A549 (cell line): ENCODE measurements at regions not wholly inside any gene's neighbourhood (a gene's known extent, or its start where the extent isn't known, plus 50 kb on each side); places are given as distances from the start of the nearest gene placed in this dataset.

Experiments
- FOSB ChIP-seq: fragments of 250-450 bp; sonication (Bioruptor Pico); IDR thresholded peaks from 2 replicates; pipeline ENCODE4 v1.5.0; 2020; ENCODE audit warnings: mild to moderate bottlenecking, moderate library complexity
- HDAC2 ChIP-seq: fragments of 200-600 bp; sonication (generic); IDR thresholded peaks from 2 replicates; pipeline ENCODE4 v1.6.1; 2016
- JUNB ChIP-seq: fragments of >200 bp; sonication (Bioruptor Twin); formaldehyde crosslinking; IDR thresholded peaks from 2 replicates; pipeline ENCODE4 v1.6.1; 2016
- KDM1A ChIP-seq: fragments of 200-600 bp; sonication (generic); IDR thresholded peaks from 2 replicates; pipeline ENCODE4 v1.6.1; 2016; ENCODE audit warnings: low read depth, mild to moderate bottlenecking
- NR3C1 ChIP-seq: fragments of >200 bp; sonication (Bioruptor Twin); formaldehyde crosslinking; IDR thresholded peaks from 3 replicates; pipeline ENCODE4 v1.6.1; 2017
- PHF8 ChIP-seq: fragments of 200-600 bp; sonication (generic); IDR thresholded peaks from 2 replicates; pipeline ENCODE4 v1.6.1; 2016; ENCODE audit warnings: low read depth, mild to moderate bottlenecking, antibody characterized with exemption, moderate library complexity, borderline replicate concordance
- POLR2AphosphoS2 ChIP-seq: conservative IDR thresholded peaks from 2 replicates; pipeline ENCODE4 v1.6.1; 2012; ENCODE audit warnings: low read length, improper control_type of control experiment, inconsistent platforms
- RFX5 ChIP-seq: fragments of 450-650 bp; IDR thresholded peaks from 2 replicates; pipeline ENCODE4 v1.7.1; 2014; ENCODE audit warnings: antibody characterized with exemption, mild to moderate bottlenecking, moderate library complexity
- TF ChIP-seq, protein P1 (sequence below): IDR thresholded peaks from 2 replicates; pipeline ENCODE4 v1.6.1; 2012
- TF ChIP-seq, protein P2 (sequence below): fragments of >200 bp; sonication (Bioruptor Twin); formaldehyde crosslinking; IDR thresholded peaks from 3 replicates; pipeline ENCODE4 v1.5.1; 2016
- TF ChIP-seq, protein P3 (sequence below): fragments of >200 bp; sonication (Bioruptor Twin); formaldehyde crosslinking; IDR thresholded peaks from 3 replicates; pipeline ENCODE4 v1.6.1; 2016
- TF ChIP-seq, protein P4 (sequence below): fragments of 200-600 bp; sonication (generic); IDR thresholded peaks from 2 replicates; pipeline ENCODE4 v1.6.1; 2016; ENCODE audit warnings: antibody characterized with exemption, mild to moderate bottlenecking, moderate library complexity

DNA sequence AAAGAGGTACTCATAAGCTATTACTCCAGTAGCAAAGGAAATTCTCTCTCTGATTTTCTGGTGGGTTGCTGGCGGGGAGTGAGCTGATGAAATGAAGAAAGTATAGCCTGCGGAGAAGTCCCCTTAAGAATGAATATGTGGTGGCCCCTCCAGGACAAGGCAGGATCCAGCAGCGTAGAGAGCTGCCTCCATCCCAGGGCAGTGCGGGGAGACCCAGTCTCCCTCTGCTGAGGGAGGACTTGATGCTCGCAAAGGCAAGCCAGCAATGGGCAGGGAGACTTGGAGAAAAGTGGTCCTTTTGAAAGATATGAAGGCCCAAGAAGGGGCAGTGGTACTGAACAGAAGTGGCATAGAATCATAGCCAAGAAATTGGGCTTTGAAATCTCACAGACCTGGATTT, 106.0 kb upstream of the SLC44A3 start:
- TF ChIP-seq POLR2AphosphoS2 (no peak), RFX5 (no peak), KDM1A (no peak), FOSB (CRISPR knock-in tag) (no peak), PHF8 (no peak), JUNB (no peak), HDAC2 (no peak), NR3C1 (no peak)
- TF ChIP-seq, protein P1, sequence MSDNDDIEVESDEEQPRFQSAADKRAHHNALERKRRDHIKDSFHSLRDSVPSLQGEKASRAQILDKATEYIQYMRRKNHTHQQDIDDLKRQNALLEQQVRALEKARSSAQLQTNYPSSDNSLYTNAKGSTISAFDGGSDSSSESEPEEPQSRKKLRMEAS, result no peak
- TF ChIP-seq, protein P2, sequence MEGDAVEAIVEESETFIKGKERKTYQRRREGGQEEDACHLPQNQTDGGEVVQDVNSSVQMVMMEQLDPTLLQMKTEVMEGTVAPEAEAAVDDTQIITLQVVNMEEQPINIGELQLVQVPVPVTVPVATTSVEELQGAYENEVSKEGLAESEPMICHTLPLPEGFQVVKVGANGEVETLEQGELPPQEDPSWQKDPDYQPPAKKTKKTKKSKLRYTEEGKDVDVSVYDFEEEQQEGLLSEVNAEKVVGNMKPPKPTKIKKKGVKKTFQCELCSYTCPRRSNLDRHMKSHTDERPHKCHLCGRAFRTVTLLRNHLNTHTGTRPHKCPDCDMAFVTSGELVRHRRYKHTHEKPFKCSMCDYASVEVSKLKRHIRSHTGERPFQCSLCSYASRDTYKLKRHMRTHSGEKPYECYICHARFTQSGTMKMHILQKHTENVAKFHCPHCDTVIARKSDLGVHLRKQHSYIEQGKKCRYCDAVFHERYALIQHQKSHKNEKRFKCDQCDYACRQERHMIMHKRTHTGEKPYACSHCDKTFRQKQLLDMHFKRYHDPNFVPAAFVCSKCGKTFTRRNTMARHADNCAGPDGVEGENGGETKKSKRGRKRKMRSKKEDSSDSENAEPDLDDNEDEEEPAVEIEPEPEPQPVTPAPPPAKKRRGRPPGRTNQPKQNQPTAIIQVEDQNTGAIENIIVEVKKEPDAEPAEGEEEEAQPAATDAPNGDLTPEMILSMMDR, result no peak
- TF ChIP-seq, protein P3, sequence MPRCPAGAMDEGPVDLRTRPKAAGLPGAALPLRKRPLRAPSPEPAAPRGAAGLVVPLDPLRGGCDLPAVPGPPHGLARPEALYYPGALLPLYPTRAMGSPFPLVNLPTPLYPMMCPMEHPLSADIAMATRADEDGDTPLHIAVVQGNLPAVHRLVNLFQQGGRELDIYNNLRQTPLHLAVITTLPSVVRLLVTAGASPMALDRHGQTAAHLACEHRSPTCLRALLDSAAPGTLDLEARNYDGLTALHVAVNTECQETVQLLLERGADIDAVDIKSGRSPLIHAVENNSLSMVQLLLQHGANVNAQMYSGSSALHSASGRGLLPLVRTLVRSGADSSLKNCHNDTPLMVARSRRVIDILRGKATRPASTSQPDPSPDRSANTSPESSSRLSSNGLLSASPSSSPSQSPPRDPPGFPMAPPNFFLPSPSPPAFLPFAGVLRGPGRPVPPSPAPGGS, result no peak
- TF ChIP-seq, protein P4, sequence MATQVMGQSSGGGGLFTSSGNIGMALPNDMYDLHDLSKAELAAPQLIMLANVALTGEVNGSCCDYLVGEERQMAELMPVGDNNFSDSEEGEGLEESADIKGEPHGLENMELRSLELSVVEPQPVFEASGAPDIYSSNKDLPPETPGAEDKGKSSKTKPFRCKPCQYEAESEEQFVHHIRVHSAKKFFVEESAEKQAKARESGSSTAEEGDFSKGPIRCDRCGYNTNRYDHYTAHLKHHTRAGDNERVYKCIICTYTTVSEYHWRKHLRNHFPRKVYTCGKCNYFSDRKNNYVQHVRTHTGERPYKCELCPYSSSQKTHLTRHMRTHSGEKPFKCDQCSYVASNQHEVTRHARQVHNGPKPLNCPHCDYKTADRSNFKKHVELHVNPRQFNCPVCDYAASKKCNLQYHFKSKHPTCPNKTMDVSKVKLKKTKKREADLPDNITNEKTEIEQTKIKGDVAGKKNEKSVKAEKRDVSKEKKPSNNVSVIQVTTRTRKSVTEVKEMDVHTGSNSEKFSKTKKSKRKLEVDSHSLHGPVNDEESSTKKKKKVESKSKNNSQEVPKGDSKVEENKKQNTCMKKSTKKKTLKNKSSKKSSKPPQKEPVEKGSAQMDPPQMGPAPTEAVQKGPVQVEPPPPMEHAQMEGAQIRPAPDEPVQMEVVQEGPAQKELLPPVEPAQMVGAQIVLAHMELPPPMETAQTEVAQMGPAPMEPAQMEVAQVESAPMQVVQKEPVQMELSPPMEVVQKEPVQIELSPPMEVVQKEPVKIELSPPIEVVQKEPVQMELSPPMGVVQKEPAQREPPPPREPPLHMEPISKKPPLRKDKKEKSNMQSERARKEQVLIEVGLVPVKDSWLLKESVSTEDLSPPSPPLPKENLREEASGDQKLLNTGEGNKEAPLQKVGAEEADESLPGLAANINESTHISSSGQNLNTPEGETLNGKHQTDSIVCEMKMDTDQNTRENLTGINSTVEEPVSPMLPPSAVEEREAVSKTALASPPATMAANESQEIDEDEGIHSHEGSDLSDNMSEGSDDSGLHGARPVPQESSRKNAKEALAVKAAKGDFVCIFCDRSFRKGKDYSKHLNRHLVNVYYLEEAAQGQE, result no peak
